Muscle of leg (tissue), 3 donors: ENCODE measurements at regions not wholly inside any gene's neighbourhood (a gene's known extent, or its start where the extent isn't known, plus 50 kb on each side); places are given as distances from the start of the nearest gene placed in this dataset.
"Not testable (repeated sequence)": the region's sequence is repeated elsewhere in the genome, so short reads cannot be mapped to it uniquely, and the experiment has no call there.

Experiments used
- DNase-seq: peaks from one replicate; pipeline ENCODE4 v3.0.0; 2013
- H3K27ac ChIP-seq: one replicate; pipeline ENCODE4 v1.5.1; 2013; ENCODE audit warnings: mild to moderate bottlenecking, low read length, control low read depth
- H3K27me3 ChIP-seq: one replicate; pipeline ENCODE4 v1.6.1; 2013; ENCODE audit warnings: low read length; ENCODE audit not compliant: control insufficient read depth, insufficient read depth
- H3K36me3 ChIP-seq: one replicate; pipeline ENCODE4 v1.6.1; 2013; ENCODE audit warnings: low read length; ENCODE audit not compliant: control insufficient read depth, insufficient read depth
- H3K4me1 ChIP-seq: one replicate; pipeline ENCODE4 v1.6.1; 2013; ENCODE audit warnings: low read length; ENCODE audit not compliant: control insufficient read depth, insufficient read depth
- H3K4me3 ChIP-seq: one replicate; pipeline ENCODE4 v1.5.1; 2013; ENCODE audit warnings: low read length, control low read depth
- H3K9me3 ChIP-seq: replicated peaks from 2 replicates; pipeline ENCODE4 v1.6.1; 2013; ENCODE audit warnings: low read depth, low read length; ENCODE audit not compliant: control insufficient read depth
- WGBS: methylation state at CpG from one replicate; pipeline ENCODE4 v1.1.5; 2013; ENCODE audit warnings: missing lambda C conversion rate; ENCODE audit not compliant: insufficient coverage; 5-methylcytosine and 5-hydroxymethylcytosine counted together

GRCh38 chr7:114156178-114156577, 237.4 kb upstream of the PPP1R3A start:
- no peak overlapping the region for H3K4me3 ChIP-seq
- no peaks in the 10 kb centered on the region for H3K9me3 ChIP-seq
- no CpG with 5 or more reads among the region's 1 CpG for WGBS
- H3K4me1 ChIP-seq, result peaks cover 3% of the 10 kb centered on the region
- no peak overlapping the region for H3K27ac ChIP-seq
- H3K27me3 ChIP-seq, result no peaks in the 10 kb centered on the region
- no peaks in the 10 kb centered on the region for H3K36me3 ChIP-seq
- DNase-seq, result no peak

DNA sequence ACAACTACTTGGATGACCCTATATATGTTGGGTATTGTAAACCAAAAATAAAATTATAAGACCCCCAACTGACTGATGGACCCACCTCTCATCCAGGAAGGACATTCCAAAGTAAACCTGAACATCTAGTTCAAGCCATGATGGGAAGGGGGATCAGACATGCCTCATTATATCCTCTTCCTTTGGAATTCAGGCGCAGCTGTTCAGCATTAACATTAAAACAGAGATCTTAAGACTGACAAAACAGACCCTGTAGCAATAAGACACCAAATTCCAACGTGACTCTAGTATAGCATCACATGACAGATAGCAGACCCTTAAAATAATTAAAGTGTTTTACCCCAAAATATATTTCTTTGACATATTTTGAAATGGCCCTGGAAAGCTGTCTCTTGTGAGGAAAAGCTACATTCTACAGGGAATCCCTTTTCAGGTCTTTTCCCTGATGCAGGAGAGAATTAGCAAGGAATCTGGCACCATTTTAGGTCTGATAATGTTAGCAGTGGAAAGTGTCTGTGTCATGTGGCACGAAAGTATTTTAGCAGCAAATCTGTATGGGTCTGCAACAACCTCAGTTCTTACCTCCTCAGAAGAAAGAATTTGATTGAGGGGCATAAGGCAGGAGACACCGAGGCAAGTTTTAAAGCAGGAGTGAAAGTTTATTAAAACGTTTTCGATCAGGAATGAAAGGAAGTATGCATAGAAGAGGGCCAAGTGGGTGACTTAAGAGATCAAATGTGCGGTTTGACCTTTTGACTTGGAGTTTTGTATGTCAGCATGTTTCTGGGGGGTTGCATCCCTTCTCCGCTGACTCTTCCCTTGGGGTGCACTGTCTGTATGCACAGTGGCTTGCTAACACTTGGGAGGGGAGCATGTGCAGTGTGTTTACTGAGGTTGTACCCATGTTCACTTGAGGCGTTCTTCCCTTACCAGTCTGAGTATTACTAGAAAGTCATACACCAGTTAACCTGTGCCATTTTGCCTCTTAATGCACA, 236.6 kb upstream of the PPP1R3A start:
- H3K36me3 ChIP-seq, result no peaks in the 10 kb centered on the region
- no peak overlapping the region for H3K27ac ChIP-seq
- WGBS, result 74% methylated on average over 6 of the region's 9 CpGs
- H3K27me3 ChIP-seq, result no peaks in the 10 kb centered on the region
- peak; percentile 17 for DNase-seq
- peaks cover 3% of the 10 kb centered on the region for H3K4me1 ChIP-seq
- H3K4me3 ChIP-seq, result no peak overlapping the region
- H3K9me3 ChIP-seq, result no peaks in the 10 kb centered on the region

- no peak overlapping the region for H3K4me3 ChIP-seq
- DNase-seq, result no peak
- no peaks in the 10 kb centered on the region for H3K9me3 ChIP-seq
- no peaks in the 10 kb centered on the region for H3K27me3 ChIP-seq
- H3K4me1 ChIP-seq, result peaks cover 3% of the 10 kb centered on the region
- no peak overlapping the region for H3K27ac ChIP-seq
- H3K36me3 ChIP-seq, result no peaks in the 10 kb centered on the region
Measured at GRCh38 chr7:114153700-114154099, 234.9 kb upstream of the PPP1R3A start.

GRCh38 chr7:114152314-114152938, 233.6 kb upstream of the PPP1R3A start:
- H3K27ac ChIP-seq, result no peak overlapping the region
- no peaks in the 10 kb centered on the region for H3K27me3 ChIP-seq
- no peaks in the 10 kb centered on the region for H3K36me3 ChIP-seq
- H3K4me3 ChIP-seq, result no peak overlapping the region
- H3K9me3 ChIP-seq, result no peaks in the 10 kb centered on the region
- DNase-seq, result peak; percentile 1
- peaks cover 3% of the 10 kb centered on the region for H3K4me1 ChIP-seq
- 60% methylated on average over 5 of the region's 5 CpGs for WGBS

- Histone ChIP-seq H3K9me3 (no peaks in the 10 kb centered on the region), H3K27me3 (no peaks in the 10 kb centered on the region), H3K4me1 (peaks cover 3% of the 10 kb centered on the region), H3K4me3 (no peak overlapping the region), H3K27ac (no peak overlapping the region), H3K36me3 (no peaks in the 10 kb centered on the region)
- WGBS, result no CpG with 5 or more reads among the region's 3 CpGs
- no peak for DNase-seq
Measured at GRCh38 chr7:114151777-114152176, 233.0 kb upstream of the PPP1R3A start.

DNA sequence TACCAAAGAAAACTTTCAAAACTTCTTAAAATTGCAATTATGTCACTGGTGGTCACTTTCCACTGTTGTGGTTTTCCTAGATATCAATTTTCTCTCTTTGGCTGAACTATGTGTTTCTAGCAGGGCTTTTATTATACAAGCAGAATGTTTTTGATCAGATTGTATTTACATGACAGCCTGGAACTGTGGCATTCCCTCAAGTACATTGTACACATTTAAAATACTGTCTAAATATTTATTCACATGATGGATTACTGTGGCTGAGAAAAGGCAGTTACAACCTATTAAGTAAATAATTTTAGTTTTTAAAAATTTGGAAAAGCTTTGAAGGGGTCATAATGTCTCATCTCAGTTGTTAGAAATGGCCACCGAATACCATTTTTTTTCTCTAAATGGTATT, 231.9 kb upstream of the PPP1R3A start:
- Histone ChIP-seq H3K4me1 (peaks cover under 1% of the 10 kb centered on the region), H3K4me3 (no peak overlapping the region), H3K27me3 (no peaks in the 10 kb centered on the region), H3K36me3 (no peaks in the 10 kb centered on the region), H3K9me3 (no peaks in the 10 kb centered on the region), H3K27ac (no peak overlapping the region)
- DNase-seq, result no peak
- WGBS, result no CpG with 5 or more reads among the region's 1 CpG

DNA sequence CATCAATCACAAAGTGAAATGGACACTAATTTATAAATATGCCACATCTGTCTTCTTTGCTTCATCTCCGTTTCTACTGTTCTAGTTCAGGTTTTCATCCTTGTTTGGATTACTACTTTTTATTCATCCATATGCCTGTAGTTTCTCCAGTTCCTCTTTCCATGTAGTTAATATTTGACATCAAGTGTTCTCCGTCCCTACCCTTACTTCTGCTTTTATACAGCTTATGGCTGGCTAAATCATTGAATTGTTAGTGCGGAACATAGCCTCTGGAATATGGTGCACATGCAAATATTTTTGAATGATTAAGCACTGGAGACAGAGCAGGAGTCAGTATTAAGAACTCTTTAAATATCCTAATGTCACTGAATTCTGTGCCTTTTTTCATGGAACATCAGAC, 230.0 kb upstream of the PPP1R3A start:
- Histone ChIP-seq H3K27ac (no peak overlapping the region), H3K27me3 (no peaks in the 10 kb centered on the region), H3K4me3 (no peak overlapping the region), H3K9me3 (no peaks in the 10 kb centered on the region), H3K36me3 (no peaks in the 10 kb centered on the region), H3K4me1 (no peaks in the 10 kb centered on the region)
- no CpG with 5 or more reads among the region's 3 CpGs for WGBS
- DNase-seq, result peak; percentile 32

- Histone ChIP-seq H3K27ac (no peak overlapping the region), H3K36me3 (no peaks in the 10 kb centered on the region), H3K4me3 (no peak overlapping the region), H3K9me3 (no peaks in the 10 kb centered on the region), H3K4me1 (no peaks in the 10 kb centered on the region), H3K27me3 (no peaks in the 10 kb centered on the region)
- DNase-seq, result no peak
- 67% methylated on average over 1 of the region's 3 CpGs for WGBS
Measured at GRCh38 chr7:114141415-114141814, 222.6 kb upstream of the PPP1R3A start.

DNA sequence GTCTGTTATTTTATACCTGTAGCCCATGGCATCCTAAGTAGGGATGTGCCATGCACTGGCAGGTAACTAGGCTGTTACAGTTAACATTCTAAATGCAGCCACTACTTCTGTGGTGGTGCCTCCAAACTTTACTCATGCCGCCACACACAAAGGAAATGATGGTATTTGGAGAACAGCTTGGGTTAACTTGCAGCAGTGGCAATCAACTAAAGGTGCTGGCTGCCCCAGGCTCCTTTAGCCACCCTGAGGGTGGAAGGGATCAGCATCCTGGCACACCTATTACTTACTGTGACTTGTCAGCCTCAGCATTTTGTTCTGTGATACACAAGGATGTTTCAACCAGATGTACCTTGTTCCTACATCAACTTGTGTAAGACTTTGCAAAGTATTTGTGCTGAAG, 221.8 kb upstream of the PPP1R3A start:
- no peaks in the 10 kb centered on the region for H3K27me3 ChIP-seq
- H3K9me3 ChIP-seq, result no peaks in the 10 kb centered on the region
- no peak overlapping the region for H3K27ac ChIP-seq
- WGBS, result no CpG with 5 or more reads among the region's 1 CpG
- no peak for DNase-seq
- H3K36me3 ChIP-seq, result no peaks in the 10 kb centered on the region
- H3K4me1 ChIP-seq, result no peaks in the 10 kb centered on the region
- H3K4me3 ChIP-seq, result no peak overlapping the region

GRCh38 chr7:114139690-114140089, 220.9 kb upstream of the PPP1R3A start:
- H3K4me1 ChIP-seq, H3K36me3 ChIP-seq, H3K27me3 ChIP-seq, H3K9me3 ChIP-seq, H3K27ac ChIP-seq, H3K4me3 ChIP-seq, DNase-seq: not testable (repeated sequence)
- 88% methylated on average over 4 of the region's 5 CpGs for WGBS
